ENCODE measurements at regions not wholly inside any gene's neighbourhood (a gene's known extent, or its start where the extent isn't known, plus 50 kb on each side); places are given as distances from the start of the nearest gene placed in this dataset.

GRCh38 chr22:48105259-48105658 lies 1342.8 kb downstream of the TBC1D22A start:
- TF ChIP-seq BCL11B (tag by site-specific recombination; IDR thresholded peaks at IDR 0.05; ENCODE audit: low read depth) = no peak
- no peak for TF ChIP-seq CTCF (tag by site-specific recombination; IDR thresholded peaks at IDR 0.05)
- TF ChIP-seq PATZ1 (tag by site-specific recombination; IDR thresholded peaks at IDR 0.05) = no peak
- TF ChIP-seq KLF10 (tag by site-specific recombination; IDR thresholded peaks at IDR 0.05) = no peak
- no peak for TF ChIP-seq ZNF830 (tag by site-specific recombination; IDR thresholded peaks at IDR 0.05; ENCODE audit: low read depth)
- TF ChIP-seq RBAK (tag by site-specific recombination; IDR thresholded peaks at IDR 0.05) = no peak
- TF ChIP-seq REST (tag by site-specific recombination; IDR thresholded peaks at IDR 0.05) = no peak
- TF ChIP-seq ZNF623 (tag by site-specific recombination; IDR thresholded peaks at IDR 0.05) = no peak
- no peak for TF ChIP-seq ZNF792 (tag by site-specific recombination; IDR thresholded peaks at IDR 0.05)
- TF ChIP-seq ZNF664 (tag by site-specific recombination; IDR thresholded peaks at IDR 0.05) = no peak
- TF ChIP-seq ZBTB7A (tag by site-specific recombination; IDR thresholded peaks at IDR 0.05; ENCODE audit: low read depth) = no peak
